GM23338 (cell line): ENCODE measurements at regions not wholly inside any gene's neighbourhood (a gene's known extent, or its start where the extent isn't known, plus 50 kb on each side); places are given as distances from the start of the nearest gene placed in this dataset. TPM values are rescaled to one million over a fixed set of nuclear protein-coding genes. Genes with fewer than 3 reads are reported as not detected.

Experiments
- small RNA-seq: library from RNA; depleted of rRNA; stranded (forward); fragments of <200 nt; gene quantifications from one replicate; pipeline ENCODE3, GENCODE V24; 2014; ENCODE audit warnings: low replicate concordance

Small RNA genes lying in the stretch of these regions (small RNA-seq; reads per million reads assigned to genes)
- gene OR8S21P, result not detected
